Sigmoid colon (tissue), 6 donors: ENCODE measurements at regions not wholly inside any gene's neighbourhood (a gene's known extent, or its start where the extent isn't known, plus 50 kb on each side); places are given as distances from the start of the nearest gene placed in this dataset.

Experiments used
- DNase-seq: peaks from one replicate; pipeline ENCODE4 v3.0.0-alpha.2; 2019
- H3K27ac ChIP-seq, 4 donors: fragments of 200-600 bp; sonication (generic); one replicate each; pipeline ENCODE4 v1.5.1; 2016 to 2019; ENCODE audit warnings: mild to moderate bottlenecking in 1 of 4
- H3K27me3 ChIP-seq, 3 donors: fragments of 200-600 bp; sonication (generic); one replicate each; pipeline ENCODE4 v1.5.1; 2019; ENCODE audit warnings: mild to moderate bottlenecking in 1 of 3
- H3K36me3 ChIP-seq, 4 donors: fragments of 200-600 bp; sonication (generic); one replicate each; pipeline ENCODE4 v1.5.1; 2016 to 2019
- H3K4me1 ChIP-seq, 4 donors: fragments of 200-600 bp; sonication (generic); one replicate each; pipeline ENCODE4 v1.5.1; 2017 to 2019
- H3K4me3 ChIP-seq, 4 donors: fragments of 200-600 bp; sonication (generic); one replicate each; pipeline ENCODE4 v1.5.1; 2017 to 2019; ENCODE audit warnings: mild to moderate bottlenecking in 2 of 4, moderate library complexity in 1 of 4
- H3K9me3 ChIP-seq, 4 donors: fragments of 200-600 bp in 3 of 4; sonication (generic) in 3 of 4; one replicate each; pipeline versions ENCODE4 v1.5.1 to v1.6.1; 2013 to 2019
- EP300 ChIP-seq, 4 donors: sonication (generic); formaldehyde crosslinking; IDR thresholded peaks; one replicate each; pipeline ENCODE4 v1.6.1; 2017; ENCODE audit warnings: antibody characterized with exemption in 4 of 4
- POLR2A ChIP-seq, 2 donors: fragments of 450-650 bp; IDR thresholded peaks; one replicate each; pipeline ENCODE4 v1.6.1; 2016; ENCODE audit warnings: antibody characterized with exemption in 2 of 2, mild to moderate bottlenecking in 2 of 2, moderate library complexity in 2 of 2
- POLR2AphosphoS5 ChIP-seq, 4 donors: sonication (generic); formaldehyde crosslinking; IDR thresholded peaks; one replicate each; pipeline ENCODE4 v1.6.1; 2017; ENCODE audit warnings: antibody characterized with exemption in 4 of 4
- WGBS, 2 donors: extraction: QIAGEN DNeasy Blood & Tissue Kit; methylation state at CpG; one replicate each; pipeline ENCODE4 v1.1.7; 2013; 5-methylcytosine and 5-hydroxymethylcytosine counted together
- intact Hi-C: fragments of 100-400 bp; cut with DNase I; formaldehyde crosslinking; loops from one replicate; pipeline ENCODE4 v1.15.1; 2023
- TF ChIP-seq, protein P1 (sequence below), 4 experiments: fragments of 450-650 bp in 3 of 4; fragments of 200-600 bp in 1 of 4; IDR thresholded peaks; one replicate each; pipeline ENCODE4 v1.5.1; 2016 to 2019; ENCODE audit warnings: antibody characterized with exemption in 4 of 4, mild to moderate bottlenecking in 3 of 4, moderate library complexity in 2 of 4
- donor health status: healthy with polysubstance abuse.
- donor health status: healthy.

DNA sequence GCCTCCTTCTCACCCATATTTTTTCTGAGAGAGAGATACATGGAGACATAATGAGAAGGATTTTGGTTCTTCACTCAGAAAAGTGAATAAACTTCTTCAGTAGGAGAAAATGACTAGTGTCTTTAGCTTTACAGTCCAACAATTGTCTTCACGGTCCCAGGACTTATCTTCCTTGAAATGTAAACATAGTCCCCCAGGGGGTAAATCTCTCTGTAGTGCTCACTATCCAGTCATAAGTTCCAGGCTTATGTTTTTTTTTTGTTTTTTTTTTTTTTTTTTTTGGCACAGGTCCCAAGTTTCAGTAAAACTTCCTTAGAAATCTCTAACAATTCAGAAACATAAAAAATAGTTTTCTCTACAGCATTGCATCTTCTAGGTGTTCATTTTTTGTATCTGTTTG, 890.2 kb upstream of the B3GALT2 start:
- intact Hi-C loops: loop anchor here (10.0 kb wide), 1 partner anchor 892 kb away; the partner anchor contains the start of gene B3GALT2
- no peak for TF ChIP-seq EP300 (IDR thresholded peaks at IDR 0.05)
- no peak for TF ChIP-seq POLR2AphosphoS5 (IDR thresholded peaks at IDR 0.05)
- TF ChIP-seq, protein P1, sequence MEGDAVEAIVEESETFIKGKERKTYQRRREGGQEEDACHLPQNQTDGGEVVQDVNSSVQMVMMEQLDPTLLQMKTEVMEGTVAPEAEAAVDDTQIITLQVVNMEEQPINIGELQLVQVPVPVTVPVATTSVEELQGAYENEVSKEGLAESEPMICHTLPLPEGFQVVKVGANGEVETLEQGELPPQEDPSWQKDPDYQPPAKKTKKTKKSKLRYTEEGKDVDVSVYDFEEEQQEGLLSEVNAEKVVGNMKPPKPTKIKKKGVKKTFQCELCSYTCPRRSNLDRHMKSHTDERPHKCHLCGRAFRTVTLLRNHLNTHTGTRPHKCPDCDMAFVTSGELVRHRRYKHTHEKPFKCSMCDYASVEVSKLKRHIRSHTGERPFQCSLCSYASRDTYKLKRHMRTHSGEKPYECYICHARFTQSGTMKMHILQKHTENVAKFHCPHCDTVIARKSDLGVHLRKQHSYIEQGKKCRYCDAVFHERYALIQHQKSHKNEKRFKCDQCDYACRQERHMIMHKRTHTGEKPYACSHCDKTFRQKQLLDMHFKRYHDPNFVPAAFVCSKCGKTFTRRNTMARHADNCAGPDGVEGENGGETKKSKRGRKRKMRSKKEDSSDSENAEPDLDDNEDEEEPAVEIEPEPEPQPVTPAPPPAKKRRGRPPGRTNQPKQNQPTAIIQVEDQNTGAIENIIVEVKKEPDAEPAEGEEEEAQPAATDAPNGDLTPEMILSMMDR (IDR thresholded peaks at IDR 0.05): no peak
- TF ChIP-seq POLR2A (IDR thresholded peaks at IDR 0.05): no peak

DNA sequence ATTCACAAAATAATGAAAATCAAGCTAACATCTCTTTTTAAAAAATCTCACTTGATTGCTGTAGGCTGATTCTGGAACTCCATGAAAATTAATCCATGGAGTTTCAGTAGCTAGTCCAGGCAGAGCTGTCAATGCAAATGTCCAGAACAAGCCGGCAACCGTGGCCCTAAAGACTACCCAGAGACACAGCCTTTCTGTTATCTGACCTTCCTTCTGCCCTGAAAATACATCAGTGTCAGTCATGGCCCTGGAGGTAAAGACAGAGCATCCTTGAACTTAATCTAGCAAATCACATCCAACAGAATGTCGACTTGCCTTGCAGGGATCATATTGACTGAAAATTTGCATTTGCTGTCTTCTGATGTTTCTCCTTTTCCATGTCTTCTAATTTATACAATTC, 887.4 kb upstream of the B3GALT2 start:
- Histone ChIP-seq H3K27me3 (no peaks in the 10 kb centered on the region), H3K4me3 (no peak overlapping the region), H3K9me3 (no peaks in the 10 kb centered on the region), H3K27ac (no peak overlapping the region), H3K36me3 (no peaks in the 10 kb centered on the region), H3K4me1 (peaks cover 0 to 41% (median 33%) of the 10 kb centered on the region in 4 donors)
- TF ChIP-seq EP300 (IDR thresholded peaks at IDR 0.05): no peak
- TF ChIP-seq POLR2AphosphoS5 (IDR thresholded peaks at IDR 0.05): no peak
- TF ChIP-seq, protein P1 (IDR thresholded peaks at IDR 0.05): no peak
- 83 to 84% methylated on average over 3 of the region's 3 CpGs for WGBS, 2 donors
- no peak for DNase-seq
- intact Hi-C loops: loop anchor here (10.0 kb wide), 1 partner anchor 889 kb away; the partner anchor contains the start of gene B3GALT2

More for the DNA sequence above, 890.2 kb upstream of the B3GALT2 start:
- H3K27ac ChIP-seq: no peak overlapping the region
- 20 to 65% methylated on average over 1 of the region's 1 CpG for WGBS, 2 donors
- H3K4me1 ChIP-seq: peaks cover 0 to 26% (median 20%) of the 10 kb centered on the region in 4 donors
- no peak for DNase-seq
- H3K36me3 ChIP-seq: no peaks in the 10 kb centered on the region
- no peaks in the 10 kb centered on the region for H3K27me3 ChIP-seq
- no peak overlapping the region for H3K4me3 ChIP-seq
- no peaks in the 10 kb centered on the region for H3K9me3 ChIP-seq

DNA sequence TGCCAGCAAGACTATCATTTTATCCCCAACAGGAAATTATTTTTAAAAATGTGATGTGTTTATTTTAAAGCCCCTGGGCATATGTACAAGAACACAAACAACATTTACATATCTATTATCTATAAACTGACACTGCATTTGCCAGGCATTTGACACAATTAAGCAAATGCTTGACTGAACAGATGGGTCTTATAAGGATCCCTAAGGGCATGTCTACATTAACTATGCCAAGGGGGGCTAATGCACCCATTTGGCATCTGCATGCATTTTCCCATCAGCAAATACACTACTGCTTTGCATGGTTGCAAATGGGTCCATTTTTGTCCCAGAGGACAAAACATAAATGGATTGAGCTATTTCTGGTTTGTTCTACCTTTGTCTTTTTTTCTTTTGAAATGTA, 884.8 kb upstream of the B3GALT2 start:
- Histone ChIP-seq H3K36me3 (no peaks in the 10 kb centered on the region), H3K4me3 (no peak overlapping the region), H3K27me3 (no peaks in the 10 kb centered on the region), H3K9me3 (no peaks in the 10 kb centered on the region), H3K27ac (no peak overlapping the region), H3K4me1 (peaks cover 0 to 41% (median 34%) of the 10 kb centered on the region in 4 donors)
- intact Hi-C loops: loop anchor here (10.0 kb wide), 1 partner anchor 886 kb away; the partner anchor contains the start of gene B3GALT2
- TF ChIP-seq POLR2AphosphoS5 (IDR thresholded peaks at IDR 0.05): no peak
- DNase-seq: no peak

- TF ChIP-seq POLR2AphosphoS5 (IDR thresholded peaks at IDR 0.05): no peak
- TF ChIP-seq EP300 (IDR thresholded peaks at IDR 0.05): no peak
- TF ChIP-seq, protein P1 (IDR thresholded peaks at IDR 0.05): no peak
- TF ChIP-seq POLR2A (IDR thresholded peaks at IDR 0.05): no peak
- Histone ChIP-seq H3K27me3 (no peaks in the 10 kb centered on the region), H3K4me1 (peaks cover 0 to 32% (median 27%) of the 10 kb centered on the region in 4 donors), H3K4me3 (no peak overlapping the region), H3K36me3 (no peaks in the 10 kb centered on the region), H3K9me3 (no peaks in the 10 kb centered on the region), H3K27ac (peak overlapping the region in 2 of 4 donors; percentile 33 to 55)
- intact Hi-C loops: loop anchor here (10.0 kb wide), 1 partner anchor 885 kb away; the partner anchor contains the start of gene B3GALT2
- DNase-seq: no peak
- 85 to 98% methylated on average over 1 of the region's 1 CpG for WGBS, 2 donors
Measured at GRCh38 chr1:194069831-194070218, 883.4 kb upstream of the B3GALT2 start.

GRCh38 chr1:194069168-194069830, 882.9 kb upstream of the B3GALT2 start:
- Histone ChIP-seq H3K9me3 (no peaks in the 10 kb centered on the region), H3K27me3 (no peaks in the 10 kb centered on the region), H3K27ac (peak overlapping the region in 3 of 4 donors; percentile 6 to 55 (median 33)), H3K36me3 (no peaks in the 10 kb centered on the region), H3K4me1 (peaks cover 0 to 26% (median 24%) of the 10 kb centered on the region in 4 donors), H3K4me3 (no peak overlapping the region)
- WGBS, 2 donors: 87 to 93% methylated on average over 7 of the region's 7 CpGs
- intact Hi-C loops: no loop called here
- peak; percentile 79 to 88 (median 86) for TF ChIP-seq POLR2AphosphoS5 (IDR thresholded peaks at IDR 0.05)
- TF ChIP-seq EP300 (IDR thresholded peaks at IDR 0.05): peak in 3 of 4 donors; percentile 29 to 69 (median 66)
- TF ChIP-seq, protein P1 (IDR thresholded peaks at IDR 0.05): no peak
- peak; percentile 83 for DNase-seq
